Ishikawa (cell line): ENCODE measurements at regions not wholly inside any gene's neighbourhood (a gene's known extent, or its start where the extent isn't known, plus 50 kb on each side); places are given as distances from the start of the nearest gene placed in this dataset.

Source experiments
- CEBPB ChIP-seq: IDR thresholded peaks from 2 replicates; pipeline ENCODE4 v1.6.1; 2012
- TEAD4 ChIP-seq: IDR thresholded peaks from 2 replicates; pipeline ENCODE4 v1.6.1; 2012
- TF ChIP-seq, protein P1 (sequence below): IDR thresholded peaks from 2 replicates; pipeline ENCODE4 v1.6.1; 2012; ENCODE audit warnings: low read depth, mild to moderate bottlenecking

DNA sequence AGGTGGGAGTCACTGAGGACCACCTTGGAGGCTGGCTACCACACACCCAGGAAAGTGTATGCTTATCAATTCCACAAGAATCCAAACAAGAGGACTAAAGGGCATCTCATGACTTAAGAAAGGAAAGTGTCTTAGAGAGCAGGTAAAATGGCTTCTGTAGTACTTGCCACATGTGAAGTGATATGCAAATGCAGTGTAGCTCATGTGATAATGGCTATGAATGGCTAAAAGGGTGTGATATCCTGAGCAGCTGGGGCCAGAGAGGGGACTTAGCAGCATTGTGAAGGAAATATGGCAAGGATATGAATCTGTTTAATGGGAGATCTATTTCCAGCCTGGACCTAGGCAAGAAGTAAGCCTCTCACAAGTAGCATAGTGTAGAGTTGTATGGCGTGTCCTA, 90.5 kb downstream of the BUB3 start:
- TF ChIP-seq CEBPB (no peak), TEAD4 (no peak)
- TF ChIP-seq, protein P1, sequence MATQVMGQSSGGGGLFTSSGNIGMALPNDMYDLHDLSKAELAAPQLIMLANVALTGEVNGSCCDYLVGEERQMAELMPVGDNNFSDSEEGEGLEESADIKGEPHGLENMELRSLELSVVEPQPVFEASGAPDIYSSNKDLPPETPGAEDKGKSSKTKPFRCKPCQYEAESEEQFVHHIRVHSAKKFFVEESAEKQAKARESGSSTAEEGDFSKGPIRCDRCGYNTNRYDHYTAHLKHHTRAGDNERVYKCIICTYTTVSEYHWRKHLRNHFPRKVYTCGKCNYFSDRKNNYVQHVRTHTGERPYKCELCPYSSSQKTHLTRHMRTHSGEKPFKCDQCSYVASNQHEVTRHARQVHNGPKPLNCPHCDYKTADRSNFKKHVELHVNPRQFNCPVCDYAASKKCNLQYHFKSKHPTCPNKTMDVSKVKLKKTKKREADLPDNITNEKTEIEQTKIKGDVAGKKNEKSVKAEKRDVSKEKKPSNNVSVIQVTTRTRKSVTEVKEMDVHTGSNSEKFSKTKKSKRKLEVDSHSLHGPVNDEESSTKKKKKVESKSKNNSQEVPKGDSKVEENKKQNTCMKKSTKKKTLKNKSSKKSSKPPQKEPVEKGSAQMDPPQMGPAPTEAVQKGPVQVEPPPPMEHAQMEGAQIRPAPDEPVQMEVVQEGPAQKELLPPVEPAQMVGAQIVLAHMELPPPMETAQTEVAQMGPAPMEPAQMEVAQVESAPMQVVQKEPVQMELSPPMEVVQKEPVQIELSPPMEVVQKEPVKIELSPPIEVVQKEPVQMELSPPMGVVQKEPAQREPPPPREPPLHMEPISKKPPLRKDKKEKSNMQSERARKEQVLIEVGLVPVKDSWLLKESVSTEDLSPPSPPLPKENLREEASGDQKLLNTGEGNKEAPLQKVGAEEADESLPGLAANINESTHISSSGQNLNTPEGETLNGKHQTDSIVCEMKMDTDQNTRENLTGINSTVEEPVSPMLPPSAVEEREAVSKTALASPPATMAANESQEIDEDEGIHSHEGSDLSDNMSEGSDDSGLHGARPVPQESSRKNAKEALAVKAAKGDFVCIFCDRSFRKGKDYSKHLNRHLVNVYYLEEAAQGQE: no peak
